ENCODE measurements at regions not wholly inside any gene's neighbourhood (a gene's known extent, or its start where the extent isn't known, plus 50 kb on each side); places are given as distances from the start of the nearest gene placed in this dataset.

DNA sequence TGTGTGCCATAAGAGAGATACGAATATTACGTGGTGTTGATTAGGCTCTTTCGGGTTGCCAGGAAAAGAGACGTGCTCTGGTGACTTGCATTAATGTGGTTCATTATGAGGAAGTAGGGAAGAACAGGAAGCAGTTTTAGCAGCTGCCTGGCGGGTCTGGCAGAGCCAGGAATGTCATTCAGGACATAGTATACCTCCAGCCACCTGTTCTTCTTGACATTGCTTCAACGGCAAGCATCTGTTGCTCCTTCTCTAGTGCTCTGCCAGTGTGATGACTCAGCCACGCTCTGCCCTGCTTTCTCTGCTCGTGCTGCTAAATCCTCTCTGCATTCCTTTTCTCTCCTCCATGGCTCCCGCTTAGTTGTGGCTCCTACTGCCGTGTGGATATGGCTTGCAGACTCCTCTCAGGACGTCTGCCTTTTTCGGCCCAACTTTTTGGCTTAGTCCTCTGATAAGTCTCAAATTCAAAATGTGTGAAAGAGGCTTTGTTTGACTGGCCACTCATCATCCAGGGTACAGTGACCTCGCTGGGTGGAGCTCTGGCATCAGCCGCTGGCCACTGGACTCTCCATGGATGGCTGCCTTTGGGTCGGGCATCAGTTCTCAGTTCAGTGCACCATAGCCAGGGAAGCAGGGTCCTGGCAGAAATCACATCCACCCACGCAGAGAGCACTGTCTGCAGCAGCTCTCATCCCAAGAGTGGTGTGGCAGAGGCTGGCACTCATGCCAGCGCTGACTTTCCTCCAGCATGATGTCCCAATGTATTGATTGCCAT lies 89.3 kb upstream of the KLF3 start:
- H3K4me1 ChIP-seq (ENCODE audit: insufficient read depth, poor library complexity, severe bottlenecking) = no peaks in the 10 kb centered on the region
- ATAC-seq (ENCODE audit: low read depth) (no peak), DNase-seq (ENCODE audit: low spot score) (no peak)
- H3K27ac ChIP-seq (ENCODE audit: poor library complexity, severe bottlenecking) = no peak overlapping the region
- H3K9me3 ChIP-seq (ENCODE audit: severe bottlenecking) = no peaks in the 10 kb centered on the region
- H3K36me3 ChIP-seq (ENCODE audit: low read depth) = no peaks in the 10 kb centered on the region
- TF ChIP-seq CTCF (IDR thresholded peaks at IDR 0.05; ENCODE audit: poor library complexity, severe bottlenecking) = no peak
- H3K27me3 ChIP-seq (ENCODE audit: insufficient read depth, poor library complexity, severe bottlenecking) = no peaks in the 10 kb centered on the region
- no peak overlapping the region for H3K4me3 ChIP-seq (ENCODE audit: severe bottlenecking)

DNA sequence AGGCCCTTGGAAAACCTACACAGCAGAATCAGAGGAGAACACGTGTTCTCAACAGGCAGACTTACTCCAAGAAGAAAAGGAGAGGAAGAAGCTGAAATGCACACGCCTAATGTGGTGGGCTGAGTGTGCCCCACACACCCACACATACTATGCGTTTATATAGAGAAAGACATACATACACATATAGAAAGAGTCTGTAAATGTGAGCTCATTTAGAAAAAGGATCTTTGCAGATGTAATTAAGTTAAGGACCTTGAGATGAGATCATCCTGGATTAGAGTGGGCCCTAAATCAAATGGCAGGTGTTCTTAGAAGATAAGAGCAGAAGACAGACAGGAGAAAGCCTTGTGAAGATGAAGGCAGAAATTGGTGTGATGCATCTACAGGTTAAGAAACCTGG lies 87.2 kb upstream of the KLF3 start:
- ATAC-seq (ENCODE audit: low read depth) (no peak), DNase-seq (ENCODE audit: low spot score) (no peak)
- H3K4me1 ChIP-seq (ENCODE audit: insufficient read depth, poor library complexity, severe bottlenecking) = no peaks in the 10 kb centered on the region
- H3K36me3 ChIP-seq (ENCODE audit: low read depth) = no peaks in the 10 kb centered on the region
- no peaks in the 10 kb centered on the region for H3K9me3 ChIP-seq (ENCODE audit: severe bottlenecking)
- no peak for TF ChIP-seq CTCF (IDR thresholded peaks at IDR 0.05; ENCODE audit: poor library complexity, severe bottlenecking)
- H3K27me3 ChIP-seq (ENCODE audit: insufficient read depth, poor library complexity, severe bottlenecking) = no peaks in the 10 kb centered on the region
- no peak overlapping the region for H3K4me3 ChIP-seq (ENCODE audit: severe bottlenecking)
- no peak overlapping the region for H3K27ac ChIP-seq (ENCODE audit: poor library complexity, severe bottlenecking)

GRCh38 chr4:38577462-38577861 lies 86.5 kb upstream of the KLF3 start:
- no peak for DNase-seq (ENCODE audit: low spot score)

DNA sequence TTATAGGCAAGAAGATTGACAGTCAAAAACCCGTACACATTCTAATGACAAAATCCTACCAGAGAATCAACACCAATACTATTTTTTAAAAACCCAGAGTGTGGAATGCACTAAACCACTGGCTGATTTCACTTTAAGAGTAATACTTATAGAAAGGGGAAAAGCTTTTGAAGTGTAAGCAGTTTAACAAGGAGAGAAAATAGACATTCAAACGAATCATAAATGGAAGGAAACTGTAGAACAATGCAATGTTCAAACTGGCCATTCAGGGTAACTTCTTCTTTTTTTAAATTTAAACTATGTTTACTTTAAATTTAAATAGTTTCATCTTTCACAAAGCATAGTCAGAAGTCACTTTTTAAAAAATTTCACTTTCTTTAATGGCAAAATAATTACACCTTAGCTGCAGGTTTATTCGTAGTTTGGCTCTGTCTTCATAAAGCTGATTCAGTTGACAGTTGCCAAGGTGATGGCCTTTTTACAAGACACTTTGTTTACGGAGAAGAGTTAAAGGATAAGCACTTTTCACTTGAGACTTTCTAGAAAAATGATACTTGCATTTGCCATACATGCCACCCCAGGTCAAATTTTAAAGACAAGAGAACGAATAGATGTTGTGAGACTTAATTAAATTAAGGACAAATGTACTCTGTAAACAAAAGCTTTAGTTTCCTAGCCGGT lies 82.4 kb upstream of the KLF3 start:
- no peak for TF ChIP-seq CTCF (IDR thresholded peaks at IDR 0.05; ENCODE audit: poor library complexity, severe bottlenecking)
- Histone ChIP-seq H3K27me3 (ENCODE audit: insufficient read depth, poor library complexity, severe bottlenecking) (no peaks in the 10 kb centered on the region), H3K36me3 (ENCODE audit: low read depth) (no peaks in the 10 kb centered on the region), H3K4me1 (ENCODE audit: insufficient read depth, poor library complexity, severe bottlenecking) (no peaks in the 10 kb centered on the region), H3K9me3 (ENCODE audit: severe bottlenecking) (no peaks in the 10 kb centered on the region), H3K4me3 (ENCODE audit: severe bottlenecking) (no peak overlapping the region), H3K27ac (ENCODE audit: poor library complexity, severe bottlenecking) (no peak overlapping the region)
- no peak for DNase-seq (ENCODE audit: low spot score)
- ATAC-seq (ENCODE audit: low read depth) = no peak

More at GRCh38 chr4:38577462-38577861, 86.5 kb upstream of the KLF3 start:
- Histone ChIP-seq H3K27ac (ENCODE audit: poor library complexity, severe bottlenecking) (no peak overlapping the region), H3K4me1 (ENCODE audit: insufficient read depth, poor library complexity, severe bottlenecking) (no peaks in the 10 kb centered on the region), H3K4me3 (ENCODE audit: severe bottlenecking) (no peak overlapping the region), H3K36me3 (ENCODE audit: low read depth) (no peaks in the 10 kb centered on the region), H3K27me3 (ENCODE audit: insufficient read depth, poor library complexity, severe bottlenecking) (no peaks in the 10 kb centered on the region), H3K9me3 (ENCODE audit: severe bottlenecking) (no peaks in the 10 kb centered on the region)
- TF ChIP-seq CTCF (IDR thresholded peaks at IDR 0.05; ENCODE audit: poor library complexity, severe bottlenecking) = no peak
- no peak for ATAC-seq (ENCODE audit: low read depth)

- no peaks in the 10 kb centered on the region for H3K9me3 ChIP-seq (ENCODE audit: severe bottlenecking)
- DNase-seq (ENCODE audit: low spot score) (no peak), ATAC-seq (ENCODE audit: low read depth) (no peak)
- no peaks in the 10 kb centered on the region for H3K4me1 ChIP-seq (ENCODE audit: insufficient read depth, poor library complexity, severe bottlenecking)
- H3K4me3 ChIP-seq (ENCODE audit: severe bottlenecking) = no peak overlapping the region
- TF ChIP-seq CTCF (IDR thresholded peaks at IDR 0.05; ENCODE audit: poor library complexity, severe bottlenecking) = no peak
- no peak overlapping the region for H3K27ac ChIP-seq (ENCODE audit: poor library complexity, severe bottlenecking)
- no peaks in the 10 kb centered on the region for H3K27me3 ChIP-seq (ENCODE audit: insufficient read depth, poor library complexity, severe bottlenecking)
- H3K36me3 ChIP-seq (ENCODE audit: low read depth) = no peaks in the 10 kb centered on the region
Measured at GRCh38 chr4:38582445-38582844, 81.6 kb upstream of the KLF3 start.

Measured in RWPE2 (cell line).